ENCODE measurements at regions not wholly inside any gene's neighbourhood (a gene's known extent, or its start where the extent isn't known, plus 50 kb on each side); places are given as distances from the start of the nearest gene placed in this dataset.

- DNase-seq (ENCODE audit: low read depth, low spot score) = no peak
Observed at GRCh38 chr2:12054956-12055618, 308.7 kb downstream of the LPIN1 start.

- peak; percentile 46 for DNase-seq (ENCODE audit: low read depth, low spot score)
Observed at GRCh38 chr2:12057436-12058166, 311.2 kb downstream of the LPIN1 start.

GRCh38 chr2:12059616-12060441 is 313.4 kb downstream of the LPIN1 start:
- DNase-seq (ENCODE audit: low read depth, low spot score) = no peak

GRCh38 chr2:12060886-12061285 is 314.5 kb downstream of the LPIN1 start:
- DNase-seq (ENCODE audit: low read depth, low spot score) = no peak

GRCh38 chr2:12061286-12062052 is 315.0 kb downstream of the LPIN1 start:
- no peak for DNase-seq (ENCODE audit: low read depth, low spot score)

GRCh38 chr2:12062053-12062395 is 315.6 kb downstream of the LPIN1 start:
- DNase-seq (ENCODE audit: low read depth, low spot score) = no peak

- no peak for DNase-seq (ENCODE audit: low read depth, low spot score)
Observed at GRCh38 chr2:12063210-12063609, 316.8 kb downstream of the LPIN1 start.

- no peak for DNase-seq (ENCODE audit: low read depth, low spot score)
Observed at GRCh38 chr2:12064153-12064552, 317.7 kb downstream of the LPIN1 start.

- DNase-seq (ENCODE audit: low read depth, low spot score) = no peak
Observed at GRCh38 chr2:12066116-12066515, 319.7 kb downstream of the LPIN1 start.

GRCh38 chr2:12066986-12067385 is 320.6 kb downstream of the LPIN1 start:
- no peak for DNase-seq (ENCODE audit: low read depth, low spot score)

GRCh38 chr2:12068796-12069538 is 322.5 kb downstream of the LPIN1 start:
- no peak for DNase-seq (ENCODE audit: low read depth, low spot score)

- DNase-seq (ENCODE audit: low read depth, low spot score) = no peak
Observed at GRCh38 chr2:12070153-12070552, 323.7 kb downstream of the LPIN1 start.

GRCh38 chr2:12070581-12070980 is 324.1 kb downstream of the LPIN1 start:
- no peak for DNase-seq (ENCODE audit: low read depth, low spot score)

GRCh38 chr2:12071318-12071717 is 324.9 kb downstream of the LPIN1 start:
- no peak for DNase-seq (ENCODE audit: low read depth, low spot score)

GRCh38 chr2:12073217-12073852 is 326.9 kb downstream of the LPIN1 start:
- DNase-seq (ENCODE audit: low read depth, low spot score) = no peak

- no peak for DNase-seq (ENCODE audit: low read depth, low spot score)
Observed at GRCh38 chr2:12074126-12074844, 327.9 kb downstream of the LPIN1 start.

GRCh38 chr2:12074845-12075217 is 328.4 kb downstream of the LPIN1 start:
- no peak for DNase-seq (ENCODE audit: low read depth, low spot score)

- DNase-seq (ENCODE audit: low read depth, low spot score) = no peak
Observed at GRCh38 chr2:12075603-12076002, 329.2 kb downstream of the LPIN1 start.

- peak; percentile 50 for DNase-seq (ENCODE audit: low read depth, low spot score)
Observed at GRCh38 chr2:12076810-12077209, 330.4 kb downstream of the LPIN1 start.

GRCh38 chr2:12080360-12080759 is 333.9 kb downstream of the LPIN1 start:
- no peak for DNase-seq (ENCODE audit: low read depth, low spot score)
